ENCODE measurements at regions not wholly inside any gene's neighbourhood (a gene's known extent, or its start where the extent isn't known, plus 50 kb on each side); places are given as distances from the start of the nearest gene placed in this dataset.

DNA sequence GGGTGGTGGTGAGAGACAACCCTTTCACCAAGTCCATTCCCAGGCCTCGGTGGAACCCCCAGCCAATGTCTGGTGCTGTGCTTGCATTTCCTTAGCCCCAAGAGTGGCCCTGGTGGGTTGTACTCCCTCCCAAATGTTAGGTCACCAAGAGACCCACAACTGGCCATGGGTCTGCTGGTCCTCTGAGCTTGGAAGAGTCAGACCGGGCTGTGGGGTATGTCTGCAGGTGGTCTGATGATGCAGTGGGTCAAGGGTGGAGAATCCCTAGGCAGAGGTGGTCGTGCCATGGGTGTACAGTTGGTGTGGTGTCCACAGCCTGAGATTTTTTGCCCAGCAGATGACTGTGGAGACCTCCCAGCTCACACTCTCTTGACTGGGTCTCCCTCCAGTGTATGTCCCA lies 535.7 kb upstream of the CNKSR2 start:
- TF ChIP-seq, protein P1, sequence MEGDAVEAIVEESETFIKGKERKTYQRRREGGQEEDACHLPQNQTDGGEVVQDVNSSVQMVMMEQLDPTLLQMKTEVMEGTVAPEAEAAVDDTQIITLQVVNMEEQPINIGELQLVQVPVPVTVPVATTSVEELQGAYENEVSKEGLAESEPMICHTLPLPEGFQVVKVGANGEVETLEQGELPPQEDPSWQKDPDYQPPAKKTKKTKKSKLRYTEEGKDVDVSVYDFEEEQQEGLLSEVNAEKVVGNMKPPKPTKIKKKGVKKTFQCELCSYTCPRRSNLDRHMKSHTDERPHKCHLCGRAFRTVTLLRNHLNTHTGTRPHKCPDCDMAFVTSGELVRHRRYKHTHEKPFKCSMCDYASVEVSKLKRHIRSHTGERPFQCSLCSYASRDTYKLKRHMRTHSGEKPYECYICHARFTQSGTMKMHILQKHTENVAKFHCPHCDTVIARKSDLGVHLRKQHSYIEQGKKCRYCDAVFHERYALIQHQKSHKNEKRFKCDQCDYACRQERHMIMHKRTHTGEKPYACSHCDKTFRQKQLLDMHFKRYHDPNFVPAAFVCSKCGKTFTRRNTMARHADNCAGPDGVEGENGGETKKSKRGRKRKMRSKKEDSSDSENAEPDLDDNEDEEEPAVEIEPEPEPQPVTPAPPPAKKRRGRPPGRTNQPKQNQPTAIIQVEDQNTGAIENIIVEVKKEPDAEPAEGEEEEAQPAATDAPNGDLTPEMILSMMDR (conservative IDR thresholded peaks at IDR 0.05) = no peak
- no peak for TF ChIP-seq EZH2 (IDR thresholded peaks at IDR 0.05; ENCODE audit: low read depth)

Data from PC-9 (cell line).